Lower leg skin (tissue), 4 donors: ENCODE measurements at regions not wholly inside any gene's neighbourhood (a gene's known extent, or its start where the extent isn't known, plus 50 kb on each side); places are given as distances from the start of the nearest gene placed in this dataset.

ENCODE experiments used
- DNase-seq, 2 donors: peaks; one replicate each; pipeline ENCODE4 v3.0.0-alpha.2; 2019; ENCODE audit warnings: low spot score in 2 of 2
- H3K4me3 ChIP-seq: fragments of 200-600 bp; sonication (generic); 2 replicates; pipeline ENCODE4 v1.5.1; 2017; ENCODE audit warnings: mild to moderate bottlenecking, low read depth; ENCODE audit not compliant: poor library complexity, severe bottlenecking
- CTCF ChIP-seq, 3 donors: fragments of 450-650 bp; IDR thresholded peaks; one replicate each; pipeline ENCODE4 v1.5.1; 2016; ENCODE audit warnings: antibody characterized with exemption in 3 of 3, mild to moderate bottlenecking in 3 of 3, moderate library complexity in 2 of 3
- POLR2A ChIP-seq, 2 donors: fragments of 450-650 bp; IDR thresholded peaks; one replicate each; pipeline ENCODE4 v1.6.1; 2016 to 2017; ENCODE audit warnings: antibody characterized with exemption in 2 of 2, mild to moderate bottlenecking in 1 of 2, moderate library complexity in 1 of 2
- WGBS, 2 donors: methylation state at CpG; one replicate each; pipeline ENCODE4 v1.1.5; 2018; 5-methylcytosine and 5-hydroxymethylcytosine counted together
- intact Hi-C: fragments of 100-400 bp; cut with DNase I; formaldehyde crosslinking; loops from one replicate; pipeline ENCODE4 v1.15.0; 2023; ENCODE audit warnings: low total_unique reads

GRCh38 chr2:83015035-83015715 is 1443.9 kb downstream of the SUCLG1 start:
- 64 to 72% methylated on average over 2 of the region's 2 CpGs for WGBS, 2 donors
- TF ChIP-seq CTCF (IDR thresholded peaks at IDR 0.05) (no peak), POLR2A (IDR thresholded peaks at IDR 0.05) (no peak)
- no peak overlapping the region for H3K4me3 ChIP-seq
- no peak for DNase-seq
- intact Hi-C loops: no loop called here

GRCh38 chr2:83014462-83014861 is 1444.6 kb downstream of the SUCLG1 start:
- WGBS, 2 donors: 92 to 95% methylated on average over 2 of the region's 2 CpGs
- no peak overlapping the region for H3K4me3 ChIP-seq
- DNase-seq: no peak
- intact Hi-C loops: no loop called here
- TF ChIP-seq CTCF (IDR thresholded peaks at IDR 0.05): no peak
- no peak for TF ChIP-seq POLR2A (IDR thresholded peaks at IDR 0.05)

GRCh38 chr2:83006961-83007360 is 1452.1 kb downstream of the SUCLG1 start:
- 63 to 79% methylated on average over 2 of the region's 2 CpGs for WGBS, 2 donors
- DNase-seq: no peak
- H3K4me3 ChIP-seq: no peak overlapping the region
- TF ChIP-seq POLR2A (IDR thresholded peaks at IDR 0.05): no peak
- no peak for TF ChIP-seq CTCF (IDR thresholded peaks at IDR 0.05)
- intact Hi-C loops: no loop called here

- intact Hi-C loops: no loop called here
- 91 to 93% methylated on average over 2 of the region's 2 CpGs for WGBS, 2 donors
- TF ChIP-seq CTCF (IDR thresholded peaks at IDR 0.05): no peak
- TF ChIP-seq POLR2A (IDR thresholded peaks at IDR 0.05): no peak
- no peak overlapping the region for H3K4me3 ChIP-seq
- no peak for DNase-seq
Observed at GRCh38 chr2:83003555-83003954, 1455.5 kb downstream of the SUCLG1 start.

GRCh38 chr2:83002706-83003105 is 1456.4 kb downstream of the SUCLG1 start:
- intact Hi-C loops: no loop called here
- H3K4me3 ChIP-seq: no peak overlapping the region
- no peak for TF ChIP-seq CTCF (IDR thresholded peaks at IDR 0.05)
- DNase-seq: no peak
- 59 to 64% methylated on average over 2 of the region's 2 CpGs for WGBS, 2 donors

- intact Hi-C loops: no loop called here
- no peak for DNase-seq
- WGBS, 2 donors: 71 to 72% methylated on average over 2 of the region's 2 CpGs
- H3K4me3 ChIP-seq: no peak overlapping the region
- TF ChIP-seq CTCF (IDR thresholded peaks at IDR 0.05) (no peak), POLR2A (IDR thresholded peaks at IDR 0.05) (no peak)
Observed at GRCh38 chr2:82998781-82999180, 1460.3 kb downstream of the SUCLG1 start.
